HG02885 (cell line): ENCODE measurements at regions not wholly inside any gene's neighbourhood (a gene's known extent, or its start where the extent isn't known, plus 50 kb on each side); places are given as distances from the start of the nearest gene placed in this dataset.
"Not testable (repeated sequence)": the region's sequence is repeated elsewhere in the genome, so short reads cannot be mapped to it uniquely, and the experiment has no call there.

Source experiments
- ATAC-seq: cut with Tn5 transposase; IDR thresholded peaks from one replicate; pipeline ENCODE4 v1.9.1; 2021; ENCODE audit warnings: mild to moderate bottlenecking; ENCODE audit not compliant: unreplicated experiment, poor library complexity

DNA sequence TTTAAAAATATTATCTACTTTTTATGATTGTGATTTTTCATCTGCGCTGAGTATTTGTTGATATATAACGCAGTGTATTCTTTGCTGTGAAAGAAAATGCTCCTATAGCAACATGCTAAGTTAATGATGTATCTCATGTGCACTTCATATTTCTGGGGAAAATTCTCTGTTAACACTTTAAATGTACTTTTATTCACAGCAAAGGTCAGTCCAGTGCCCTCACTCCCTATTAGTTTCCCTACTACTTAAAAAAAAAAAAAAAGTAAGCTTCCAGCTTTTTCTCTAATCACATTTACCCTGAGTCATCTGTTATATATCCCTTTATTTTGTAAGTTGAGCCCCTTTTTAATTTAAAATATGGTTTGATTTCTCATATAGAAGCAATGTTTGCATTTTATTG lies 219.8 kb downstream of the AEBP2 start:
- ATAC-seq = no peak

DNA sequence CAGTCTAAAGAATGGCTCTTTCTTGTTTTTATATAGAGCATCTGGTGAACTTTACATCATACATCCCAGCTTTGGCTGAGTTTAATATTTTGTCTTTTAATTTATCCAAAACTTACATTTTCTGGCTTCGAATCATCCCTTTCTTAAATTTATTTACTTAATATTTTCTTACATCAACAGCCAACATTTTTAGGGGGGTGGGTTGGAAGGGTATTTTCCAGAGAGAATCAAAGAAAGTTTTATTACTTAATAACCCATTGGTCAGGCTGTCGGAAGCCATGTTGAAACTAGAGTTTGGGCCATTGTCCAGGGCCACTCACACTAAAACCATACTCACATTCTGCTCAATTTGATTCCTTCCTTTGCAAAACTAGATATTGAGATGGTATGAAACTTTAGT lies 220.2 kb downstream of the AEBP2 start:
- no peak for ATAC-seq

DNA sequence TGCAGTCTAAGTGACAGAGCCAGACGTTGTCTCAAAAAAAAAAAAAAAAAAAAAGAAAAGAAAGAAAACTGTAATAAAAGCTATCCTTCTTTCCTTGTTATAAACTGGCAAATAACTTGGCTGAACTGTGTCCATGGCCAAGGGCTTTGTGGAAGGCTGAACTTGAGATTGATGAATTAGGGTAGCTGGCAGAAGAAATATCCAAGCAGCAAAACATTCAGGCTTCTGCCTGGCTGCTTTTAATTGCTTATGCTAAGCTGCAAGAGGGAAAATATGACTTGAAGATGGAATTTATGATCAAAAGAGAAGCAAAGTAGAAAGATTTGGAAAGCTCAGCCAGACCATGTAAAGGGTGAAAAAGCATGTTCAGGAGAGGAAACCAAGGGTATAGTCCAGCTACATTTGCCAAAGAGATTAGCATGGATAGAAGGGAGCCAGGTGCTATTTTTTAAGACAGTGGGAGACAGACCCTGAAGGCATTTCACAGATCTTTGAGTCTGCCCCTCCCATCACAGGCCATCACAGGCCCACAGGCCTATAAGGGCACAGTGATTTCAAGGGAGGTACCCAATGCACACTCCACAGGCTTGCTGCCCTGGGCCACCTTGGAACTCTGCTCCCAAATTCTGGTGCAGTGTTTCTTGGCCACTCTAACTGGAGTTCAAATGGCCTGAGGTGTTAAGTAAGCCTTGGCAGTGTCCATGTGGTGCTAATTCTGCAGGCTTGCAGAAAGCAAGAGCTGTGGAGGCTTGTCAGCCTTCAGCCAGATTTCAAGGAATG lies 226.0 kb downstream of the AEBP2 start:
- ATAC-seq = no peak

DNA sequence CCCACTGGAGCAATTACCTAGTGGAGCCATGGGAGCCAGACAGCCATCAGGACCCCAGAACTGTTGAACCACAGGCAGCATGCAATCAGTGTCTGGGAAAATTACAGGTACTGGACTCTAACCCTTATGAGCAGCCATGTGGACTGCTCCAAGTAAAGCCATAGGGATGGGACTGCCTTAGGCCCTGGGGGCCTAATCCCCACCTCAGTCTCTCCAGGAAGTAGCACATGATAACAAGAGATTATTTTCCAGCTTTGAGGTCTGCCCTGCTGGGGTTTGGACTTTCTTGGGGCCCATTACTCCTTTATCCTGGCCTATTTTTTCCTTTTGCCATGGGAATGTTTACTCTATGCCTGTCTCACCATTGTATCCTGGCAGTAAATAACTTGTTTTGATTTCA lies 226.8 kb downstream of the AEBP2 start:
- ATAC-seq = no peak

DNA sequence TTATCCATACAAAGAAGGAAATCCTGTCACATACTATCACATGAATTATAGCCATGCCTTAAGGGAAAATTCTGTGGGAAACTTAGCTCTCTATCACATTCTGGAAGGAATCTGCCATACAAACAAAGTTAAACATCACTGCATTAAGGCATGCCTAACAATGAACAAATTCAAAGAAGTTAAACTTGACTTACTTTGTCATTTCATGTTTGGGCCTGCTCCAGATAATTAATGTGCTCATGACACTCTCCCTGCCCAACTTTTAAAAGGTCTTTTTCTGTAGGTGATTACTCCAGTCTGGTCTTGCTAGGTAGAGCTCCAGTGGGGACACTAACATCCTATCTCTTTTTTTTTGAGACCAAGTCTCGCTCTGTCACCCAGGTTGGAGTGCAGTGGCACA lies 230.5 kb downstream of the AEBP2 start:
- ATAC-seq = no peak

DNA sequence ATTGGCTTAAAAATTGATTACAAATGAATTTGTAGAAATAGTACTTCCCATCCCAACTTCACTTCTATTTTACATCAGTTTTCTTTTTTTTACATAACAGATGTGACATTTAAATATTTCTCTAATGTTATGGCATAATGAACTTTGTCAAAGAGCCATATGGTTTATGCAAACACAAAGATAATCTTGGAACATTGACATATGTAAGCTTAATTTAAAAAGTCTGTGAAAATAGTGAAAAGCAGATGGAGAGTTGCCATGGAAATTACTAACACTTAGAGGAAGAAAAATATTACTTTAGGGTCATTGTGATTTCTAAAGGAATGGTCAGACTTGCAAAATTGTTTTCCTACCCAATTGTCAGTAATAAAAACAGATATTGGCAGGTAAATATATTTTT lies 232.4 kb downstream of the AEBP2 start:
- no peak for ATAC-seq

DNA sequence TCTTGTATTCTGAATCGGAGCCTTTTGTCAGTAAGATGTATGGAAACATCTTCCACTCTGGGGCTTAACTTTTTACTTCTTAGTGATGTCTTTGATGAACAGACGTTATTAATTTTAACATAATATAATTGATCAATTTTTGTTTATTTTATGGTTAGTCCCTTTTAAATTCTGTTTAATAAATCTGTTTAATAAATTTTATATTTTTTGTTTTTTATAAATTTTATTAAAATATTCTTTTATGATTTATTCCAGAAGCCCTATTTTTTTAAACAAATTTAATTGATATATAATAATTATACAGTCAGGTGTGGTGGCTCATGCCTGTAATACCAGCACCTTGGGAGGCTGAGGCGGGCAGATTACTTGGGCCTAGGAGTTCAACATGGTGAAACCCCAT lies 235.1 kb downstream of the AEBP2 start:
- no peak for ATAC-seq

DNA sequence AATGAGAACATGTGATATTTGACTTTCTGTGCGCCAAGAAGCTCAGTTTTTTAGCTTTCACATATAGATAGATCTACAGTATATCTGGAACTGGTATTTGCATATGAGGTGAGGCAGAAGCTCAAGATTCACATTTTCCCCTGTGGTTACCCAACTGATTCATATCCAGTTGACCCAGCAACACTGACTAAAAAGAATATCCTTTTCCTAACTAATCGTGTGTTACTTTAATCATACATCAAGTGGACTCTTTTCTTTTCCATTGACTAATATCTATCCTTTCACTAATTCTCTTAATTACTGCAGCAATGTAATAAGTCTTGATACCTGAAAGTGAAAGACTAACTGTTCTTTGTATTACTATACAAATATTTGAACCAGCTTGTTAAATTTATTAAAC lies 236.1 kb downstream of the AEBP2 start:
- ATAC-seq = peak; percentile 93

DNA sequence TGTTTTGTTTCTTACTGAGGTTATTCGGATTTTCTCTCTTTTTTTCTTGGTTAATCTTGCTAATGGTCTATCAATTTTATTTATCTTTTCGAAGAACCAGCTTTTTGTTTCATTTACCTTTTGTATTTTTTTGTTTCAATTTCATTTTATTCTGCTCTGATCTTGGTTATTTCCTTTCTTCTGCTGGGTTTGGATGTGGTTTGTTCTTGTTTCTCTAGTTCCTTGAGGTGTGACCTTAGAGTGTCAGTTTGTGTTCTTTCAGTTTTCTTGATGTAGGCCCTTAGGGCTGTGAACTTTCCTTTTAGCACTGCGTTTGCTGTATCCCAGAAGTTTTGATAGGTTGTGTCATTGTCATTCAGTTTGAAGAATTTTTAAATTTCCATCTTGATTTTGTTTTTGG lies 239.2 kb downstream of the AEBP2 start:
- ATAC-seq = not testable (repeated sequence)

DNA sequence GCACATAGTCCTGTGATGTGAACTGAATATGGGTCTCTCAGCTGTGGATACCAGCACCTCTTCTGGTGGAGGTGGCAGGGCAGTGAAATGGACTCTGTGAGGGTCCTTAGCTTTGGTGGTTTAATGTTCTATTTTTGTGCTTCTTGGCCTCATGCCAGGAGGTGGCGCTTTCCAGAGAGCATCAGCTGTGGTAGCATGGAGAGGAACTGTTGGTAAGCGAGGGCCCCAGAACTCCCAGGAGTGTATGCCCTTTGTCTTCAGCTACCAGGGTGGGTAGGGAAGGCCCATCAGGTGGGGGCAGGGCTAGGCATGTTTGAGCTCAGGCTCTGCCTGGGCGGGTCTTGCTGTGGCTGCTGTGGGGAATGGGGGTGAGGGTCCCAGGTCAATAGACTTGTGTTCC lies 241.7 kb downstream of the AEBP2 start:
- no peak for ATAC-seq

DNA sequence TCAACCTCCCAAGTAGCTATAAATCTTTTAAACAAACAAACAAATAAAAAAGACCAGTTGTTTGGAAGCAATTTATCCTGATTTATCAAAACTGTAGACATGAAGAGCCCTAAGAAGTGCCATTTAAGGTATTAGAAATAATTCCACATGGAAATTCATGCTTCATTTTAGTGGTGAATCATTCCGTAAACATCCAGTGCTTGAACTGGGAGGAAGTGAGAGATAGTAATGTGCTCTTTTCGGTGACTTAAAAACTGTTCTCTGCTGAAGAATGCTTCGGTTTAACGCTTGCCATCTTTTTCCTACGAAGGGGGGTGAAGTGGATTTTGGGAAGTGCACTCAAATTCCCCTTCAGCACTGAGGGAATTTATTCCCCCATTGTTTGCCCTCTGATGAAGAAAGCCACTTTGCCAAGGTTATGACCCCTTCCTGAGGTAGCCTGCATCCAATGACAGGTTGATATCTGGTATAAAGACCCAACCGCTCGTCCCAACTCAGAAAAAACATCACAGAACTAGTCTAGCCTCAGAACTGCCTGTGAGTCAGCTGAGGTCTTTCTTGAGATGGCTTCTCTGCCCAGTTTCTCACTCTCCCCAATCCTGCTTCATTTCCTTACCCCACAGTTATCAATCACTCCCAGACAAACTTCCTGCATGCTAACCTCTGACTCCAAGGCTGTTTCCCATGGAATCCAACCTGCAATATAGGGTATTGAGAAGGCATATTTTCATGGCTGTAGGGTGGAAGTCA lies 244.1 kb downstream of the AEBP2 start:
- ATAC-seq = no peak

DNA sequence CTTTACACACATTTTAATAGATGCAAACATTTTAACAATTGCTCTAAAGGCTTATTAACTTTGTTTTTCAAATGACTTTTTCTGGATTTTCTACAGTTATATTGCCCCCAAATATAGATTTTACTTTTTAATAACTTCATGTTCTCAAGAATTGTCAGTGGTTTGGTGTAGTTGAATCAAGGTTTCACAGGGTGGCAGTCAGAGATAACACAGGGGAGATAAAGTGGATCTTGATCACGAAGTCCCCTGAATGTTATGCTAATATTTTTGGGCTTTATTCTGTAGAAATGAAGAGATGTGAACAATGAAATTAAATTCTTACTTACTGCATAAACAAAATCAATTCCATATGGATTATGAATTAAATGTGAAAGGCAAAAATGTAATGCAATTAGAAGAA lies 248.1 kb downstream of the AEBP2 start:
- ATAC-seq = no peak

DNA sequence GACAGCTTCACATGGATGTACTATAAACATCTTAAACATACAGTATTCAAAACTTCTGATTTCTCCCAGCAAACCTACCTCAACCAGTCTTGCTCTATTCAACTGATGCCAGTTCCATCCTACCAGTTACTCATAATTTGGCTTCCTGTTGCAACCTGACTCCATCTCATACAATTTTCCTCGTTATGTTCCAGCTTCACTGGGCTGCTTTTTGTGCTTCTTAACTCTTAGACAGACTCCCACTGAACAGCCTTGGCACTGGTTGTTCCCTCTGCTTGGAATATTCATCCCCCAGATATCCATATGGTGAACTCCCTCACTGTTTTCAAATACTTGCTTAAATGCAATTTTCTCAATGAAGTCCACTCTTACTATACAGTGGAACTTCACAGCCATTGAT lies 249.2 kb downstream of the AEBP2 start:
- no peak for ATAC-seq

DNA sequence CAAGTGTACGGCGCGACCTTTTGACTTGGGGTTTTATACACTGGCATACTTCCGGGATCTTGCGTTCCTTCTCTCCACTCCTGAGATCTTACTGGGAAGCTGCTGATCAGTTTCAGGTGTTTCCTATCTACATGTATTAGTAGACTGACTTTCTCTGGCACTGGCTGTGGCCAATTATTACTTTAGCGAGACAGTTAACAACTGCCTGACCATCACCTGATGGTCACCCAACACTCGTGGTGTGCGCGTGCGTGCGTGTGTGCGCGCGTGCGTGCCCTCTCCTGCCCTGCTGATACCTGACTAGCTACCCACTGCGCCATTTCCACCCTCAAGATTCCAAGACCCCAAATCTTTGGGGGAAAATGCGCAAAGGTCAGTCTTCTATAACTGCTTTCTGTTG lies 249.9 kb downstream of the AEBP2 start:
- ATAC-seq = no peak

DNA sequence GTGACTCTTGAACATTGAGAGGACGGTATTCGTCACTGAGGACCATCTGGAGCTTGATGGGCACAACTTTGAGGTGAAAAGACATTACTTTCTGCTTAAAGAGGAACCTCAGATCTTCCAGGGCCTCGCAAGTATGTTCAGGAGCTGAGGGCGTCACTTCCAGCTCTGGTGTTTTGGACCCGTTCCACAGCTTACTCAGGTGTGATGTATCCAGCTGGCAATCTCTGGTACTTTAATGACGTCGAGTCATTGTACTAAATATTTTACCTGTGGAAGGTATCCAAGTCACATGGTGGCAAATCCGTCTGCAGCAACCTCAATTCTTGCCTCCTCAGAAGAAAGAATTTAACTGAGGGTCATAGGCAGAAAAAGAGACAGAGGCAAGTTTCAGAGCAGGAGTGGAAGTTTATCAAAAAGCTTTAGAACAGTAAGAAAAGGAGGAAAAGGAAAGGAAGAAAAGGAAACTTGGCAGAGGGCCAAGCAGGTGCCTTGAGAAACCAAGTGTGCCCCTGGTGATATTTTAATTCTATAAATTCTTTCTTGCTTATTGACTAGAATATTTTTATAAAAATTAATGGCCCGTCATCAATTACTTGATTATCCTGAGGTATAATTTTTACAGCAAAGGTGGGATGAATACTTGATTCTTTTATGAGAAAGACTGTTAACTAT lies 250.6 kb downstream of the AEBP2 start:
- ATAC-seq = no peak

DNA sequence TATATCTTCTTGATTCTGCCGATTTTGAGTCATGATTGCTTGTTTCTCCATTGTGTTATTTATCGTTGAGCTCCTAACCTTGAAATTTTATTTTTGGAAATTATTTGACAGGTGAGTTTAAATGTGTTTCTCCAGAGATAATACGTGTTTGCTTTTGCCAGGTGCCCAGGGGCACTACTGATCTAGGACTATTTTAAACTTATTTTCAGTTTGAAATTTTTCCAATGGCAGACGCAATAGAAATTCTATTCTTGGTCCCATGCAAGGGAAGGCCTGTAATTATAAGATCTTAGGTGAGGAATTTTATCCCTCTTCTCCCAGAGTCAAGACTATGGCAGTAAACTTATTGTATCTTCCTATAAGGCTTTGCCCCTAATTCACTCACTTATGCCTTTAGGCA lies 252.8 kb downstream of the AEBP2 start:
- ATAC-seq = no peak

DNA sequence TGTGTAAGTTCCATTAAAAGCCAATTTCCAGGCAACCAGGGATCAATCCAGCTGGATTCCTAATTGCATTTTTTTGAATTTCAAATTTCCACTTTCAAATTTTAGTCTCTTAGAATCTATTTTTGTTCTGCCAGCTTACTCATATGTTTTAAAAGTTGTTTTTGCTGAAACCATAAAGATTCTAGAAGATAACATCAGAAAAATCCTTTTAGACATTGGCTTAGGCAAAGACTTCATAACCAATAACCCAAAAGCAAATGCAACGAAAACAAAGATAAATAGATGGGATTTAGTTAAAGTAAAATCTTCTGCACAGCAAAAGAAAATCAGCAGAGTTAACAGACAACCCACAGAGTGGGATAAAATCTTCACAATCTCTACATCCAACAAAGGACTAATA lies 253.3 kb downstream of the AEBP2 start:
- no peak for ATAC-seq

DNA sequence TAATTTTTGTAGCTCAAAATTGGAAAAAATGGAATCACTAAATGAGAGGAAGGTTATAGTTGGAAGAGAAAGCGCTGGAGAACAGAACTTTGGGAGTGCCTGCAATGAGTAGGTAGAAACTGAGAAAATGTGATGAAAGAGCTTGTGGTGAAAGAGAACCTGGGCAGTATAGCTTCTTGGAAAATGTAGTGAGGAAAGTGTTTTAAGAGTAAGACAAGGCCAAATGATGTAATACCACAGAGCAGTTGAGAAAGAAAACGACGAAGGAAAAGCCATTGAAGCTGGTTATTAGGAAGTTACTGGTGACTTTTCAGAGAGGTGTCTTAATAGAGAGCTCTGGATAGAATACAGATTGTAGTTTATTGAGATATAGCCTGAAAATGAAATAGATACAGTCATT lies 255.3 kb downstream of the AEBP2 start:
- no peak for ATAC-seq

DNA sequence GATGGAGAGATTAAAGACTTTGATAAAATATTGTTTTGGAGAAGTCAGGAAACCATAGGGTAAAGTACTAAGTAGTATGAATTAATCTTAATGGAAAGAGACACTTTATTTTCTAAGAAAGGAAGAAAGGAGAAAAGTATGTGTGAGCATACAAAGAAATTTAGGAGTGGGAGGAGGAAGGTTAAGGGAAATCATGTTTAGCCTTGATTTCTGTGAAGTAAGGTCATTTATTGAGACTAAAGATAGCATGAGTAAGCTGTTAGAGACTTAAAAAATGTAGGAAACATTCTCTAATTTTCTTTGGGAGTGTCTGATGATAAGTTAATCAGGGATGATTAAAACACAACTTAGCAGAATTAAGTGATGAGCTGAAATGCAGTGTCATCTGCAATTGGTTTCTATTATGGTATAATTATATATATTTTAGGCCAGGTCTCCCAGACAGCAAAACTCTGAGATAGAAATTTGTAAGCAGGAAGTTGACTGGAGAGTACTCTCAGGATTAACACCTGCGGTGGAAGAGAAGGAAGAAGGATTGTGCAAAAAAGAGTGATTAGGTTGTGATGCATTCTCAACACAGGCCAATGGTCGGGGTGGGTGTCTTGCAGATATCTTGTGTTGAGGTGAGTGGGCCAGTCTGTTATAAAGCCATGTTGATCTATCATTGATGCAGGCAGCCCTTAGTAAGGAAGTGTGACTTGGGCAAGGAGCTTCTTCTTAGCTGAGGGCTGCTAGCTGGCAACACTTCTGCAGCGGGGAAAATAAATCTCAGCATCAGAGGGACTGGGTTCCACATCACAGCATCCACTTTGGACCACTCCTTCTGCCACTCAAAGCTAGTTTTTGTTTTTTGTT lies 256.2 kb downstream of the AEBP2 start:
- no peak for ATAC-seq

DNA sequence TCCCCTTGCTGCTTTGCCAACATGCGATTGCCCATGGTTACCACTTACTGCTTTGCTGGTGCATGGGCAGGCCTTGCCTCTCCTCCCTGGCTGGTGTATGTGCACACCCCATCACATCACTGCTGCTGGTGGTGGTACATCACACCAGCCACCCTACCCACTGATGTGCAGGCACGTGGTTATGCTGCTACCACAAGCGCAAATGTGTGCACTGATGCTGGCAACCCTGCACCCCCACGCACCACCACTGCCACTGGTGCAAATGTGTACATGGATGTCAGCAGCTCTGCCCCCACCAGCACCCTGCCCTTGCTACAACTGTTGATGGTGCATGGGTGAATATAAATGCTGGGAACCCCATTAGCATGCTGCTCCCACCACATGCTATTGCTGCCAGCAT lies 261.7 kb downstream of the AEBP2 start:
- no peak for ATAC-seq

DNA sequence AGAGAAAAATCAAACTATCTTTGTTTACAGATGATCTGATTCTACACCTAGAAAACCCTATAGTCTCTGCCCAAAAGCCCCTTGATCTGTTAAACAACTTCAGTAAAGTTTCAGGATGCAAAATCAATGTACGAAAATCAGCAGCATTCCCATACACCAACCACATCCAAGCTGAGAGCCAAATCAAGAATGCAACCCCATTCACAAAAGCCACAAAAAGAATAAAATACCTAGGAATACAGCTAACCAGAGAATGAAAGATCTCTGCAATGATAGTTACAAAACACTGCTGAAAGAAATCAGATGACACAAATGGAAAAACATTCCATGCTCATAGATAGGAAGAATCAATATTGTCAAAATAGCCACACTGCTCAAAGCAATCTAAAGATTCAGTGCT lies 265.7 kb downstream of the AEBP2 start:
- ATAC-seq = no peak
